ENCODE measurements at regions not wholly inside any gene's neighbourhood (a gene's known extent, or its start where the extent isn't known, plus 50 kb on each side); places are given as distances from the start of the nearest gene placed in this dataset.
"Not testable (repeated sequence)": the region's sequence is repeated elsewhere in the genome, so short reads cannot be mapped to it uniquely, and the experiment has no call there.

DNA sequence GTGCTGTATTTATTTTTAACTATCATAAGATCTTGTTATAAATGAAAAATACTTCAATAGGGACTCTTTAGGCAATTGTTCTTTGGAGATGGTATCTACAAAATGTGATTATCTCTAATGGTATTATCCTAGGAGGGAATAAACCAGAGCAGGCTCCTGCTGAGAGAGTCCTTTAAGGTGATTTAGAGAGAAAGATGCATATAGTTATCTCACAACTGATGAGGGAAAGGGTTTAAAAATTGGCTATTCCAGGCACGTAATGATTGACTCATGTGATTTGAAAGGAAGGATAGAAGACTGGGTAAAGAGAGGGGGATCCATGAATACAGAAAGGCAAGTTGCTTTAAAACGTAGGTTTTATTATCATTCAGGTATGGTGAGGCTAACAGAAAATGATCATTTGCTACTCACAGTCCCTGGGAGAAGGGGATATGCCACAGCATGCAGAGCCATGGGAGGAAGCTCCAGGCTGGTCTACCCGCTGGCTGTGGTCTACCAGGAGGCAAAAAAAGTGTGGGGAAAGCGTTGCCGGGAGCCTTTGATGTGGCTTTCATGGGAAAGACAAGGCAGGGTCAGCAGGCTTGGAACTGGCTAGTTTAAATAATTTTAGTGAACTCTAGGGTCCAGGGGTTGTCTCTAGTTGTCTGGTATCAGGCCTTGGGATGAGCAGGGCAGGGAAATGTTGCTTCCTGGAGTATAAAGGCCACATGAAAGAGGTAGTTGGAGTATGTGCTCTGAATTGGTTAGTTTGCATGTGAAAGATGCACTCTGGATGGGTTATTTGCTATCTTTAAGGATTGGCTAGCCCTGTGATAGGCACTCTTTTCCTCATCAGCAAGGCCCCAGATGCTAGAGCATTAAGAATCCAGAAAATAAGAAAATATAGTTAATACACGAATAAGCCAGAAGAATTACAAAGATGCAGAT lies 798.4 kb upstream of the GRM7 start:
- DNase-seq (ENCODE audit: low read depth): no peak
- TF ChIP-seq, protein P1, sequence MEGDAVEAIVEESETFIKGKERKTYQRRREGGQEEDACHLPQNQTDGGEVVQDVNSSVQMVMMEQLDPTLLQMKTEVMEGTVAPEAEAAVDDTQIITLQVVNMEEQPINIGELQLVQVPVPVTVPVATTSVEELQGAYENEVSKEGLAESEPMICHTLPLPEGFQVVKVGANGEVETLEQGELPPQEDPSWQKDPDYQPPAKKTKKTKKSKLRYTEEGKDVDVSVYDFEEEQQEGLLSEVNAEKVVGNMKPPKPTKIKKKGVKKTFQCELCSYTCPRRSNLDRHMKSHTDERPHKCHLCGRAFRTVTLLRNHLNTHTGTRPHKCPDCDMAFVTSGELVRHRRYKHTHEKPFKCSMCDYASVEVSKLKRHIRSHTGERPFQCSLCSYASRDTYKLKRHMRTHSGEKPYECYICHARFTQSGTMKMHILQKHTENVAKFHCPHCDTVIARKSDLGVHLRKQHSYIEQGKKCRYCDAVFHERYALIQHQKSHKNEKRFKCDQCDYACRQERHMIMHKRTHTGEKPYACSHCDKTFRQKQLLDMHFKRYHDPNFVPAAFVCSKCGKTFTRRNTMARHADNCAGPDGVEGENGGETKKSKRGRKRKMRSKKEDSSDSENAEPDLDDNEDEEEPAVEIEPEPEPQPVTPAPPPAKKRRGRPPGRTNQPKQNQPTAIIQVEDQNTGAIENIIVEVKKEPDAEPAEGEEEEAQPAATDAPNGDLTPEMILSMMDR (IDR thresholded peaks at IDR 0.05; ENCODE audit: insufficient read depth, low read length): no peak
- H3K4me3 ChIP-seq (ENCODE audit: low read depth, low read length): no peak overlapping the region

DNA sequence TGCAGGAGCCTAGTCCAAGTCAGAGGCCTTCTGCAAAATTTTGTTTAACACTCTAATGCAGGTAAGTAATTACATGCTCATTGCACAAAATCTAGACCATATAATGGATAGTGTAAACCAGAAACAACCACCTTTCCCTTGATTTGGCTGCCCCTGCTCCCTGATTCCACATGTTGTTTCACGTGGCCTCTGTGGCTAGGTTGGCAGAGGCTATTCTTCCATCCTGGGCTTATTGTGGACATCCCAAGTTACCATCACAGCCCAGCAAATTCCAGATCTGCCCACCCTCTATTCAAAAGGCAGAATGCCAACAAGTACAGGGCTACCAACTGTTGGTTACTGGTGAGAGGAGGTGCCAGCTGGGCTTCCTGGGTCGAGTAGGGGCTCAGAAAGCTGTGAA lies 794.5 kb upstream of the GRM7 start:
- H3K4me3 ChIP-seq (ENCODE audit: low read depth, low read length): no peak overlapping the region
- no peak for DNase-seq (ENCODE audit: low read depth)
- TF ChIP-seq, protein P1 (IDR thresholded peaks at IDR 0.05; ENCODE audit: insufficient read depth, low read length): no peak

DNA sequence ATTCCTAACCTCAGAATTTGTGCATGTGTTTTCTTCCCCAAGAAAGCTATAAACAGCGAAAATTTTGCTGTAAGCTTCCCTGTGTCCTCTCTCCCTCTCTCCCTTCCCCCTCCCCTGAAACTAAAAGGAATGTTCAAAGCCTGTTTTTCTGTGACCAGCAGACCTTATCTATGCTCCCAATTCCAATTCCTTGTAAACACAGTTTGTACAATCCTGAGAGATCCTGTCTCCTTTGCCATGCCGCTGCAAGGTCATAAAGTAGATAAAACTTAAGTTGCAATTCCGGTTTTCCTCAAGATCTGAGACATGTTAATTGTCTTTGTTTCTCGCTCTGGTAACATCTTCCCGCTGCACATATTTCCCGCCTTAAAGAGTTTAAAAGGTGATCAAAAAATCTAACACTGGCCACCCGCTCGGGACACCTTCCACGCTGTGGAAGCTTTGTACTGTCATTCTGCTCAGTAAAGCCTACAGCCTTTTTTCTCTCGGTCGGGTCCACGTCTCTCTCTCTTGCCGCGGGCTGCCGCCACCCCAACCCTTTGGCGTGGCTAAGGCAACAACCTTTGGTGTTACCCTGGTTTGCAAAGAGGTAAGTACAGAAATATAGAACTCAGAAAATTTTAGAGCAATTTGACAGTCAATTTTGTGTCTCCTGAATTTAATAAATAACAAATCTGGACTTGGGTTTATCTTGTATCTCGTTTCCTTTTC lies 793.9 kb upstream of the GRM7 start:
- not testable (repeated sequence) for H3K4me3 ChIP-seq (ENCODE audit: low read depth, low read length); DNase-seq (ENCODE audit: low read depth)

DNA sequence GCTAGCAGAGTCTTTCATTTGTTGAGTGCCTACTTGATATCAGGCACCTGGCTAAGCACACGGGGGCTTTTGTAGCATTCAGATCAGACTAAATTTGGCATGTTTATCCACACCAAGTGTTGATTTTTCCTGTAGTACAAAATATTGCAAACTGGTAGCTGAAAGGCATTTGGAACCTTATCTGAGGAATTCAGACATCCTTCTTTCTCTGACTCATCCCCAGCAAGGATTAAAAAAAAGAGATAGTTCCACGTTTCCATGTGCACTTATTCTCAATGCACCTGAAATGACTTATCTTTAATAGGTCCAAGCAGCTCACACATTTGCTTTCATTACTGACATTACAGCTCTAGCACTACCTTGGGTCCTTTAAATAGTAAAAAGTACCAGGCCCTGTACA lies 786.0 kb upstream of the GRM7 start:
- TF ChIP-seq, protein P1 (IDR thresholded peaks at IDR 0.05; ENCODE audit: insufficient read depth, low read length): no peak
- no peak for DNase-seq (ENCODE audit: low read depth)
- H3K4me3 ChIP-seq (ENCODE audit: low read depth, low read length): no peak overlapping the region

DNA sequence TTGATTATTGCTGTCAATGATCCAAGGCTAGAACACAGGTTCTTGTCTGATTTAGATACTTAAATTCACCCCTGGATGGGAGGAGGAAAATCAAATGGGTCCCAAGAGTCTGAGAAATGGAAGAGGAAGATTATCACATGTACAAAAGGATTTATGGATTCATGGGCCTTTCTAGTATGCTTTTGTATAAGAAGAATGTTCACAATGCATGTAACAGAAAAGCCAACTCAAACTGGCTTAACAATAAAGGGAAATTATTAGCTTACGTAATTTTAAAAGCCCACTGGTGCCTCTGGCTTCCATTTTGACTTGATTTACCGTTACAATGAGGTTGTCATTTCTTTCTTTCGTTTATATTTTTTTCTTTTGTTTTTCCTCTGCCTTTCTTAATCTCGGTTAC lies 782.5 kb upstream of the GRM7 start:
- H3K4me3 ChIP-seq (ENCODE audit: low read depth, low read length): no peak overlapping the region
- DNase-seq (ENCODE audit: low read depth): no peak
- TF ChIP-seq, protein P1 (IDR thresholded peaks at IDR 0.05; ENCODE audit: insufficient read depth, low read length): no peak

DNA sequence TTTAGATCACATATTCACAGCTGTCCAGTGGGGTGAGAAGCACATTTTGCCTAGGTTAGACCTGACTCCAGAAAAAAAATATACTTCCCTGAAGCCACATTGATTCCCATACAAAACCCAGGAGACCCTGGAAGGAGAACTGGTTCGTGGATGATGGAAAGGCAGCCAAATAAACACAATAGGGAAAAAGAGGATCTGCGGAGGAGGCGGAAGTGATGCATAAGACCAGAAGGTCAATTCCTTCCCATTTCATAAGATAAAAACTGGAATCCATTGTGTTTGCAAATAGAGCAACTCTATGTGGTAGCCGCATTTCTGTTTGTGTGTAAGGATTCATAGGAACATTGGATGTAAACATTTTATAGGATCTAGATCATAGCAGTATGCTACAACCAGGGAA lies 781.9 kb upstream of the GRM7 start:
- DNase-seq (ENCODE audit: low read depth): no peak
- TF ChIP-seq, protein P1 (IDR thresholded peaks at IDR 0.05; ENCODE audit: insufficient read depth, low read length): no peak

DNA sequence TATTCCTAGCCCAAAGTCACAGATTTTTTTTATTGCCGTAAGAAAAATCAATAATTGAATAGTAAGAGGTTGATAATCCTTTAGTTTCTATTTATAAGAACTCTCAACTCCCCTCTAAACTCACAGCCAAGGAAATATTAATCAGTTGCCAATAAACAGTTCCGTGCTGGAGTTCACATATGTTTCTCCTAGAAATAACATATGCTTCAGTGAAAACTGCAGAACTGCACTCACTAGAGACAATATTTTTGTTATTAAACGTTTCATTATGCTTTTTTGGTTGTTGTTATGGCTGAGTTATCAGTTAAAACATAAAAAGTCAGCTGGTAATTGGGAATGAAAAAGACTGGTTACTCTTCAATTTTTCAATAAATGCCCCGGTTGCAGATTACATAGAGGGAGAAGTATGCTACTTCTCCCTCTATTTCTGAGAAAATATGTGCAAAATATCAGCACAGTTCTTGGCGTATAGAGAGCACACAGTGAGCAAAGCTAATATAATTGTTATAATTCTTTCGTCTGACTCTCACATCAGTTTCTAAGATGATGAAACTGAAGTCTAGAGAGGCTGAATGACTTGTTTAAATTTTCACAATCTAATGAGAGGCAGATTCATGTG lies 781.2 kb upstream of the GRM7 start:
- DNase-seq (ENCODE audit: low read depth): no peak
- TF ChIP-seq, protein P1 (IDR thresholded peaks at IDR 0.05; ENCODE audit: insufficient read depth, low read length): no peak
- H3K4me3 ChIP-seq (ENCODE audit: low read depth, low read length): no peak overlapping the region

More for the DNA sequence above, 781.9 kb upstream of the GRM7 start:
- H3K4me3 ChIP-seq (ENCODE audit: low read depth, low read length): no peak overlapping the region
